ENCODE measurements at regions not wholly inside any gene's neighbourhood (a gene's known extent, or its start where the extent isn't known, plus 50 kb on each side); places are given as distances from the start of the nearest gene placed in this dataset.

- WGBS (ENCODE audit: extremely low coverage, insufficient read length, low lambda C conversion rate): no CpG with 5 or more reads among the region's 3 CpGs
- no peak overlapping the region for H3K4ac ChIP-seq (ENCODE audit: low read depth, low read length)
- Mint-ChIP-seq H3K9me3 (no peaks in the 10 kb centered on the region), H3K36me3 (ENCODE audit: insufficient read depth in 1 of 3, low read depth in 3 of 3) (no peaks in the 10 kb centered on the region), H3K4me3 (no peak overlapping the region), H3K27ac (peak overlapping the region in 1 of 3 experiments; percentile 8; a peak in 1 of 7 replicates), H3K27me3 (ENCODE audit: low read depth) (no peaks in the 10 kb centered on the region), H3K4me1 (peaks cover 12 to 16% of the 10 kb centered on the region in 2 experiments)
- no peaks in the 10 kb centered on the region for H3K9me3 ChIP-seq (ENCODE audit: control insufficient read depth, low read depth, low read length)
- no peak overlapping the region for H2BK5ac ChIP-seq (ENCODE audit: insufficient read length, low read length)
- no peak for DNase-seq
- H3K18ac ChIP-seq (ENCODE audit: insufficient read length, low read depth, low read length): no peak overlapping the region
- H2BK15ac ChIP-seq (ENCODE audit: low read depth, low read length): no peak overlapping the region
- H3K56ac ChIP-seq (ENCODE audit: insufficient read length, low read depth, low read length): no peak overlapping the region
- no peak overlapping the region for H3K9ac ChIP-seq (ENCODE audit: extremely low read depth, insufficient read length, low read length)
- no peaks in the 10 kb centered on the region for H3K79me2 ChIP-seq (ENCODE audit: insufficient read depth, low read length)
- no peak overlapping the region for H3K14ac ChIP-seq (ENCODE audit: insufficient read depth, low read length)
- no peak for TF ChIP-seq CTCF (conservative IDR thresholded peaks at IDR 0.05)
- H2AK5ac ChIP-seq (ENCODE audit: insufficient read length, low read length): no peak overlapping the region
- H2BK20ac ChIP-seq (ENCODE audit: low read depth, low read length, poor library complexity, severe bottlenecking): no peak overlapping the region
- H3K27ac ChIP-seq (ENCODE audit: insufficient read length, low read depth, low read length): no peak overlapping the region
- H3K4me2 ChIP-seq (ENCODE audit: insufficient read depth, insufficient read length, low read length): no peak overlapping the region
- H4K5ac ChIP-seq (ENCODE audit: insufficient read length, low read depth, low read length): no peak overlapping the region
- no peak overlapping the region for H4K91ac ChIP-seq (ENCODE audit: insufficient read length, low read depth, low read length)
- H3K23me2 ChIP-seq (ENCODE audit: insufficient read length, low read depth, low read length, poor library complexity, severe bottlenecking): no peaks in the 10 kb centered on the region
- H3K23ac ChIP-seq (ENCODE audit: insufficient read length, low read depth, low read length): no peak overlapping the region
- H3T11ph ChIP-seq (ENCODE audit: low read length): no peak overlapping the region
- no peak overlapping the region for H2BK120ac ChIP-seq (ENCODE audit: low read depth, low read length, poor library complexity, severe bottlenecking)
- H4K20me1 ChIP-seq (ENCODE audit: control insufficient read depth, insufficient read depth, insufficient read length): no peaks in the 10 kb centered on the region
- no peaks in the 10 kb centered on the region for H3K27me3 ChIP-seq (ENCODE audit: insufficient read depth, low read length)
- no peak overlapping the region for H2AFZ ChIP-seq (ENCODE audit: low read length)
- no peaks in the 10 kb centered on the region for H3K79me1 ChIP-seq (ENCODE audit: insufficient read depth, low read depth, low read length, poor library complexity, severe bottlenecking)
- no peak overlapping the region for H2BK12ac ChIP-seq (ENCODE audit: insufficient read length, low read depth, low read length)
- H3K4me1 ChIP-seq (ENCODE audit: insufficient read depth, low read length): no peaks in the 10 kb centered on the region
- H4K8ac ChIP-seq (replicated peaks; ENCODE audit: insufficient read length, low read depth, low read length): no peak overlapping the region
Measured at GRCh38 chr14:61632401-61632800, 62.9 kb upstream of the HIF1A start.

Measured in H9 (cell line).